ENCODE measurements at regions not wholly inside any gene's neighbourhood (a gene's known extent, or its start where the extent isn't known, plus 50 kb on each side); places are given as distances from the start of the nearest gene placed in this dataset.

GRCh38 chr14:39641224-39641623 lies 209.0 kb upstream of the FBXO33 start:
- TF ChIP-seq ARID2 (CRISPR knock-in tag; IDR thresholded peaks at IDR 0.05; ENCODE audit: borderline replicate concordance), result no peak
- no peak for TF ChIP-seq NCOA1 (CRISPR knock-in tag; IDR thresholded peaks at IDR 0.05)
- no peak for TF ChIP-seq SP1 (IDR thresholded peaks at IDR 0.05)
- no peak for TF ChIP-seq SP1 (CRISPR knock-in tag; IDR thresholded peaks at IDR 0.05)

Measured in HepG2 (cell line).